CD4-positive, alpha-beta T cell (primary cell): ENCODE measurements at regions not wholly inside any gene's neighbourhood (a gene's known extent, or its start where the extent isn't known, plus 50 kb on each side); places are given as distances from the start of the nearest gene placed in this dataset.

Experiments used
- ATAC-seq: fragments of 200-7000 bp; cut with Tn5 transposase; one replicate; pipeline ENCODE4 v1.10.0; 2022; ENCODE audit warnings: mild to moderate bottlenecking; ENCODE audit not compliant: poor library complexity
- CTCF ChIA-PET: fragments of 350-600 bp; sonication (Branson Sonifier 250); formaldehyde crosslinking; loops from one replicate; lab custom pipeline; 2021; ENCODE audit warnings: antibody characterized with exemption, inconsistent platforms; lab: Charles Lee
- POLR2A ChIA-PET: fragments of 350-600 bp; sonication (Branson Sonifier 250); formaldehyde crosslinking; loops from one replicate; lab custom pipeline; 2021; ENCODE audit warnings: antibody characterized with exemption, inconsistent platforms; lab: Charles Lee
- DNase-seq, 14 experiments: peaks; one replicate each; pipeline ENCODE4 v3.0.0-alpha.2; 2013 to 2020; ENCODE audit warnings: mixed read lengths in 2 of 14
- H3K27ac ChIP-seq, 2 donors: one replicate each; pipeline versions ENCODE4 v1.5.1 to v1.7.0; 2013; ENCODE audit warnings: low read length in 2 of 2, low read depth in 1 of 2, mild to moderate bottlenecking in 1 of 2
- H3K27me3 ChIP-seq, 2 experiments: 1 replicate in 1 of 2; 2 replicates in 1 of 2; pipeline versions ENCODE4 v1.6.1 to v1.7.0; 2013; ENCODE audit warnings: low read length in 2 of 2, control low read depth in 1 of 2, mild to moderate bottlenecking in 1 of 2, moderate library complexity in 1 of 2; ENCODE audit not compliant: insufficient read depth in 2 of 2, control insufficient read depth in 1 of 2
- H3K36me3 ChIP-seq: one replicate; pipeline ENCODE4 v1.6.1; 2013; ENCODE audit warnings: low read length, control low read depth; ENCODE audit not compliant: insufficient read depth
- H3K4me1 ChIP-seq: one replicate; pipeline ENCODE4 v1.6.1; 2013; ENCODE audit warnings: low read length, control low read depth; ENCODE audit not compliant: insufficient read depth
- H3K4me3 ChIP-seq: one replicate; pipeline ENCODE4 v1.5.1; 2013; ENCODE audit warnings: mild to moderate bottlenecking, low read length, moderate library complexity
- H3K9me3 ChIP-seq, 2 experiments: 1 replicate in 1 of 2; 2 replicates in 1 of 2; pipeline versions ENCODE4 v1.6.1 to v1.7.0; 2013; ENCODE audit warnings: low read length in 2 of 2, mild to moderate bottlenecking in 2 of 2, control low read depth in 1 of 2, moderate library complexity in 1 of 2; ENCODE audit not compliant: control insufficient read depth in 1 of 2, insufficient read depth in 1 of 2
- H3K27ac Mint-ChIP-seq: one replicate; pipeline ENCODE4 v1.8.0; 2020; ENCODE audit warnings: mixed read lengths
- H3K27me3 Mint-ChIP-seq: one replicate; pipeline ENCODE4 v1.8.0; 2021; ENCODE audit warnings: mixed read lengths
- H3K36me3 Mint-ChIP-seq: one replicate; pipeline ENCODE4 v1.8.0; 2021; ENCODE audit warnings: low read depth, mixed read lengths
- H3K4me1 Mint-ChIP-seq: one replicate; pipeline ENCODE4 v1.8.0; 2021; ENCODE audit warnings: low read depth, mixed read lengths
- H3K4me3 Mint-ChIP-seq: one replicate; pipeline ENCODE4 v1.8.0; 2020; ENCODE audit warnings: mild to moderate bottlenecking, mixed read lengths
- H3K9me3 Mint-ChIP-seq: one replicate; pipeline ENCODE4 v1.8.0; 2020; ENCODE audit warnings: mixed read lengths
- intact Hi-C, 2 experiments: fragments of 100-400 bp; cut with DNase I in 1 of 2; cut with micrococcal nuclease in 1 of 2; formaldehyde crosslinking; loops; one replicate each; pipeline versions ENCODE4 v1.15.1 to v1.9.0; 2023 to 2025; cut with DNase I, micrococcal nuclease
- TF ChIP-seq, protein P1 (sequence below): fragments of 200-600 bp; IDR thresholded peaks from one replicate; pipeline ENCODE4 v1.8.0; 2022; ENCODE audit warnings: antibody characterized with exemption, mild to moderate bottlenecking

GRCh38 chr2:236321415-236321814 lies 57.2 kb upstream of the ASB18 start:
- ChIA-PET POLR2A (no interaction called here), CTCF (no interaction called here)
- H3K27me3 Mint-ChIP-seq = no peaks in the 10 kb centered on the region

GRCh38 chr2:236333417-236334121 lies 69.4 kb upstream of the ASB18 start:
- TF ChIP-seq, protein P1, sequence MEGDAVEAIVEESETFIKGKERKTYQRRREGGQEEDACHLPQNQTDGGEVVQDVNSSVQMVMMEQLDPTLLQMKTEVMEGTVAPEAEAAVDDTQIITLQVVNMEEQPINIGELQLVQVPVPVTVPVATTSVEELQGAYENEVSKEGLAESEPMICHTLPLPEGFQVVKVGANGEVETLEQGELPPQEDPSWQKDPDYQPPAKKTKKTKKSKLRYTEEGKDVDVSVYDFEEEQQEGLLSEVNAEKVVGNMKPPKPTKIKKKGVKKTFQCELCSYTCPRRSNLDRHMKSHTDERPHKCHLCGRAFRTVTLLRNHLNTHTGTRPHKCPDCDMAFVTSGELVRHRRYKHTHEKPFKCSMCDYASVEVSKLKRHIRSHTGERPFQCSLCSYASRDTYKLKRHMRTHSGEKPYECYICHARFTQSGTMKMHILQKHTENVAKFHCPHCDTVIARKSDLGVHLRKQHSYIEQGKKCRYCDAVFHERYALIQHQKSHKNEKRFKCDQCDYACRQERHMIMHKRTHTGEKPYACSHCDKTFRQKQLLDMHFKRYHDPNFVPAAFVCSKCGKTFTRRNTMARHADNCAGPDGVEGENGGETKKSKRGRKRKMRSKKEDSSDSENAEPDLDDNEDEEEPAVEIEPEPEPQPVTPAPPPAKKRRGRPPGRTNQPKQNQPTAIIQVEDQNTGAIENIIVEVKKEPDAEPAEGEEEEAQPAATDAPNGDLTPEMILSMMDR = no peak
- Histone ChIP-seq H3K27me3 (peaks cover 0 to 3% of the 10 kb centered on the region in 2 experiments), H3K9me3 (peaks cover 0 to 4% of the 10 kb centered on the region in 2 experiments), H3K36me3 (no peaks in the 10 kb centered on the region), H3K27ac (no peak overlapping the region), H3K4me1 (no peaks in the 10 kb centered on the region), H3K4me3 (no peak overlapping the region)
- DNase-seq (no peak), ATAC-seq (no peak)
- ChIA-PET POLR2A (no interaction called here), CTCF (no interaction called here)
- H3K27ac Mint-ChIP-seq = no peak overlapping the region
- no peaks in the 10 kb centered on the region for H3K4me1 Mint-ChIP-seq
- intact Hi-C loops = no loop called here
- H3K4me3 Mint-ChIP-seq = no peak overlapping the region
- H3K9me3 Mint-ChIP-seq = no peaks in the 10 kb centered on the region
- H3K27me3 Mint-ChIP-seq = peaks cover 20% of the 10 kb centered on the region
- no peaks in the 10 kb centered on the region for H3K36me3 Mint-ChIP-seq

More at GRCh38 chr2:236321415-236321814, 57.2 kb upstream of the ASB18 start:
- Histone ChIP-seq H3K27ac (no peak overlapping the region), H3K27me3 (no peaks in the 10 kb centered on the region), H3K9me3 (no peaks in the 10 kb centered on the region), H3K36me3 (no peaks in the 10 kb centered on the region), H3K4me1 (no peaks in the 10 kb centered on the region), H3K4me3 (no peak overlapping the region)
- Mint-ChIP-seq H3K9me3 (no peaks in the 10 kb centered on the region), H3K36me3 (no peaks in the 10 kb centered on the region), H3K4me3 (no peak overlapping the region), H3K27ac (no peak overlapping the region), H3K4me1 (no peaks in the 10 kb centered on the region)
- intact Hi-C loops = no loop called here
- no peak for DNase-seq
- TF ChIP-seq, protein P1 = no peak
- ATAC-seq = no peak

- H3K4me1 Mint-ChIP-seq = no peaks in the 10 kb centered on the region
- H3K27me3 Mint-ChIP-seq = peaks cover 14% of the 10 kb centered on the region
- Histone ChIP-seq H3K9me3 (peaks cover 0 to 4% of the 10 kb centered on the region in 2 experiments), H3K4me1 (no peaks in the 10 kb centered on the region), H3K27me3 (no peaks in the 10 kb centered on the region), H3K27ac (no peak overlapping the region), H3K4me3 (no peak overlapping the region), H3K36me3 (no peaks in the 10 kb centered on the region)
- no peak overlapping the region for H3K4me3 Mint-ChIP-seq
- no peaks in the 10 kb centered on the region for H3K36me3 Mint-ChIP-seq
- intact Hi-C loops = no loop called here
- DNase-seq = no peak
- ChIA-PET POLR2A (no interaction called here), CTCF (interaction anchor here (0.6 kb wide), 1 partner anchor 91 kb away, joined by 3 read pairs; no protein-coding TSS in a partner anchor)
- H3K27ac Mint-ChIP-seq = no peak overlapping the region
- no peaks in the 10 kb centered on the region for H3K9me3 Mint-ChIP-seq
- ATAC-seq = no peak
- TF ChIP-seq, protein P1 = no peak
Measured at GRCh38 chr2:236334122-236334876, 70.1 kb upstream of the ASB18 start.
